OCI-LY3 (cell line): ENCODE measurements at regions not wholly inside any gene's neighbourhood (a gene's known extent, or its start where the extent isn't known, plus 50 kb on each side); places are given as distances from the start of the nearest gene placed in this dataset.

Source experiments
- H2AFZ ChIP-seq: fragments of 200-600, 300-600 bp; shearing (Covaris generic); 2 replicates; pipeline ENCODE4 v1.6.0; 2014; ENCODE audit warnings: antibody characterized with exemption, low read depth, low read length
- H3K27ac ChIP-seq: fragments of 200-600, 300-600 bp; sonication (generic); 2 replicates; pipeline ENCODE4 v1.5.1; 2014; ENCODE audit warnings: mild to moderate bottlenecking, low read length, moderate library complexity, mixed read lengths
- H3K27me3 ChIP-seq: fragments of 200-600, 300-600 bp; sonication (generic); 2 replicates; pipeline ENCODE4 v1.6.1; 2014; ENCODE audit warnings: low read depth, low read length, mixed read lengths
- H3K36me3 ChIP-seq: fragments of 200-600, 300-600 bp; sonication (generic); replicated peaks from 2 replicates; pipeline ENCODE3; 2014; ENCODE audit warnings: low read depth, low read length, mixed read lengths
- H3K4me1 ChIP-seq: fragments of 300-600, 200-600 bp; sonication (generic); 2 replicates; pipeline ENCODE4 v1.6.1; 2014; ENCODE audit warnings: low read length, mixed read lengths
- H3K4me2 ChIP-seq: fragments of 200-600, 300-600 bp; sonication (generic); 2 replicates; pipeline ENCODE4 v1.6.1; 2014; ENCODE audit warnings: low read length, mixed read lengths
- H3K4me3 ChIP-seq: fragments of 300-600, 200-600 bp; sonication (generic); 2 replicates; pipeline ENCODE4 v1.5.1; 2014; ENCODE audit warnings: antibody characterized with exemption, mild to moderate bottlenecking, low read length, moderate library complexity
- H3K79me2 ChIP-seq: fragments of 300-600, 200-600 bp; shearing (Covaris generic); 2 replicates; pipeline ENCODE4 v1.6.1; 2014; ENCODE audit warnings: mild to moderate bottlenecking, low read length, mixed read lengths
- H3K9ac ChIP-seq: fragments of 300-600, 200-600 bp; shearing (Covaris generic); 2 replicates; pipeline ENCODE4 v1.6.0; 2014; ENCODE audit warnings: mild to moderate bottlenecking, low read length, moderate library complexity
- H3K9me3 ChIP-seq: fragments of 200-600, 300-600 bp; shearing (Covaris generic); 2 replicates; pipeline ENCODE4 v1.6.1; 2014; ENCODE audit warnings: low read length, mixed read lengths; ENCODE audit not compliant: insufficient read depth
- H4K20me1 ChIP-seq: fragments of 200-600, 300-600 bp; sonication (generic); 2 replicates; pipeline ENCODE4 v1.6.1; 2016; ENCODE audit warnings: low read length, mixed read lengths; ENCODE audit not compliant: insufficient read depth
- CTCF ChIP-seq: fragments of 200-600, 300-600 bp; sonication (generic); IDR thresholded peaks from 2 replicates; pipeline ENCODE4 v1.5.1; 2014; ENCODE audit warnings: antibody characterized with exemption, low read length, low read depth
- EZH2phosphoT487 ChIP-seq: fragments of 200-600 bp; shearing (Covaris generic); IDR thresholded peaks from 2 replicates; pipeline ENCODE4 v1.6.1; 2018; ENCODE audit warnings: antibody characterized with exemption, mixed run types, low read depth

- Histone ChIP-seq H3K4me2 (no peak overlapping the region), H3K9me3 (no peaks in the 10 kb centered on the region), H4K20me1 (no peaks in the 10 kb centered on the region), H3K4me1 (no peaks in the 10 kb centered on the region), H3K27me3 (no peaks in the 10 kb centered on the region), H3K4me3 (no peak overlapping the region), H2AFZ (no peak overlapping the region), H3K9ac (no peak overlapping the region), H3K36me3 (no peaks in the 10 kb centered on the region), H3K79me2 (no peaks in the 10 kb centered on the region), H3K27ac (no peak overlapping the region)
- TF ChIP-seq EZH2phosphoT487 = no peak
- TF ChIP-seq CTCF = no peak
Measured at GRCh38 chr2:189261431-189261841, 81.9 kb upstream of the COL5A2 start.

GRCh38 chr2:189261916-189262315, 82.4 kb upstream of the COL5A2 start:
- TF ChIP-seq EZH2phosphoT487 (no peak), CTCF (no peak)
- no peak overlapping the region for H3K4me2 ChIP-seq
- no peaks in the 10 kb centered on the region for H3K27me3 ChIP-seq
- no peak overlapping the region for H3K4me3 ChIP-seq
- H3K9me3 ChIP-seq = no peaks in the 10 kb centered on the region
- H3K79me2 ChIP-seq = no peaks in the 10 kb centered on the region
- H2AFZ ChIP-seq = no peak overlapping the region
- no peaks in the 10 kb centered on the region for H4K20me1 ChIP-seq
- no peaks in the 10 kb centered on the region for H3K4me1 ChIP-seq
- no peak overlapping the region for H3K27ac ChIP-seq
- H3K9ac ChIP-seq = no peak overlapping the region
- no peaks in the 10 kb centered on the region for H3K36me3 ChIP-seq

- Histone ChIP-seq H3K27me3 (no peaks in the 10 kb centered on the region), H2AFZ (no peak overlapping the region), H3K4me1 (no peaks in the 10 kb centered on the region), H3K9ac (no peak overlapping the region), H3K79me2 (no peaks in the 10 kb centered on the region), H4K20me1 (no peaks in the 10 kb centered on the region), H3K36me3 (no peaks in the 10 kb centered on the region), H3K4me2 (no peak overlapping the region), H3K4me3 (no peak overlapping the region), H3K27ac (no peak overlapping the region), H3K9me3 (no peaks in the 10 kb centered on the region)
- TF ChIP-seq CTCF (no peak), EZH2phosphoT487 (no peak)
Measured at GRCh38 chr2:189265696-189266320, 86.2 kb upstream of the COL5A2 start.

- TF ChIP-seq CTCF (no peak), EZH2phosphoT487 (no peak)
- H3K27ac ChIP-seq = no peak overlapping the region
- H3K4me1 ChIP-seq = no peaks in the 10 kb centered on the region
- H3K9me3 ChIP-seq = no peaks in the 10 kb centered on the region
- H2AFZ ChIP-seq = no peak overlapping the region
- H3K36me3 ChIP-seq = no peaks in the 10 kb centered on the region
- no peak overlapping the region for H3K4me3 ChIP-seq
- H3K79me2 ChIP-seq = no peaks in the 10 kb centered on the region
- no peak overlapping the region for H3K9ac ChIP-seq
- no peaks in the 10 kb centered on the region for H3K27me3 ChIP-seq
- no peak overlapping the region for H3K4me2 ChIP-seq
- H4K20me1 ChIP-seq = no peaks in the 10 kb centered on the region
Measured at GRCh38 chr2:189267491-189267890, 87.9 kb upstream of the COL5A2 start.
